ENCODE measurements at regions not wholly inside any gene's neighbourhood (a gene's known extent, or its start where the extent isn't known, plus 50 kb on each side); places are given as distances from the start of the nearest gene placed in this dataset.

DNA sequence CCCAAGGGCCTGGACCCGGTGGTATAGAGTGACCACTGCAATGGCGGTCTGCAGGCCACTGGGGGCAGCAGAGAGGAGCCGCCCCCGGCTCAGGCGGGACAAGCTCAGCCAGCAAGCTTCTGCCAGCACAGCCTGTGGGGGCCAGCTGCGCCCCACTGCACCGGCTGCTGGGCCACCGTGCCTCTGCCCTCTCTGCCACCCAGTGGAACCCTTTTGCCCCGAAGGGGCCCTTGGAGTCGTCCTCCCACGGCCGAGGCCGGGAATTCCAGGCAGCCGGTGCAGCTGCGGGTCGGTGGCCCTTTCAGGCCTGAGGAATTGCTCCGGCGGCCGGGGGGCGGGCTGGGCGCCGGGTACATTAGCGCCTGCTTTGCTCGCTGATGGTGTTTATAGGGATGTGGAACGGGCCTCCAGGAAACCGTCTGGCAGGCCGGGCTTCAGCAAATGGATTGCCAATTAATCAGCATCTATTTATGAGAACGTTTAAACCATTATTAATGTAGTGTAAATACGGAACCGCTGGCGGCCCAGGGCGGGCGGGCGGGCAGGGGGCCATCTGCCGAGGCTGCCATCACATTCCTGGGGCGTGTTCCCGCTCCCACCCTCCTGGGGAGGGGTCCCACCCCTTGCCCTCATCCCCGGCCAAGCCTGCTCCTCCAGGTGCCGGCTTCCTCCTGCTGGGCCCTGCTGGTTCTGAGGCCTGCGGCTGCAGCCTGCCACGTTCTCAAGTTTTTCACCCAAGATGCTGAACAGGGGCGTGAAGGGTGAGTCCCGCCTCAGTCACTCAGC, 127.4 kb downstream of the BARX1 start:
- H3K4me3 ChIP-seq = peak overlapping the region; percentile 11 to 57 (median 35)
- intact Hi-C loops (cut with DNase I; ENCODE audit: low total_unique reads) = no loop called here
- DNase-seq (ENCODE audit: low spot score in 2 of 2) = no peak
- no peaks in the 10 kb centered on the region for H3K36me3 ChIP-seq
- peaks cover 0 to 26% of the 10 kb centered on the region in 2 donors for H3K27me3 ChIP-seq
- H3K27ac ChIP-seq = no peak overlapping the region
- H3K9me3 ChIP-seq = peaks cover 7 to 12% of the 10 kb centered on the region in 2 donors
- no peaks in the 10 kb centered on the region for H3K4me1 ChIP-seq
- TF ChIP-seq POLR2A (IDR thresholded peaks at IDR 0.05) (no peak), CTCF (IDR thresholded peaks at IDR 0.05) (peak in 2 of 3 donors; percentile 51 to 61)

DNA sequence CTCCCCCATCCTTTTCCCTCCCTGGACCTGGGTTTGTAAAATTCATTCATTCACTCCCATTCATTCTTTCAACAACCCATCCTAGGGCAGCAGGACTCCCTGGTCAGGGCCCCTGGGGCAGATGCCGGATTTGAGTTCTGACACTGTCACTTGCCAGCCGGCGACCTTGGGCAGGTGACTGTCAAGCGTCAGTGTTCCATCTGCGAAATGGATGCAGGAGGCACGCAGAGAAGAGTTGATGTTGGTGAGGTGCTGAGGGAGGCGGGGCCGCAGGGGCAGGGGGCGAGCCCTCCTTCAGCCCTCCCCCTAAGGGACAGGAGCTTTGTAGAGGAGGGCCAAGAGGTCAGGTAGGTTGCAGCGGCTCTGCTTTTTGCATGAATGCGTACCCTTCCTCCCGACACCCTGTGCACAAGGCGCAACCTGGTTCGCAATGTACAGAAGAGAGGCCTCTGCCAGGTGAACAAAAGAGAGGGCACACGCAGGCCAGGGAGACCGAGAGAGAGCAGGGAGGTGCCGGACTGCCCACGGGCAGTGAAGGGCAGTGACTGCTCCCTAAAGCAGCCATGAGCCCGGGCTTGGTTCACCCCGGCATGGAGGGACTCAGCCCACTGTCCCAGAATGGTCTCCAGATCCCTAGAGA, 128.1 kb downstream of the BARX1 start:
- DNase-seq (ENCODE audit: low spot score in 2 of 2) = no peak
- H3K4me3 ChIP-seq = peak overlapping the region in 1 of 3 donors; percentile 57
- intact Hi-C loops (cut with DNase I; ENCODE audit: low total_unique reads) = no loop called here

GRCh38 chr9:93826209-93826608, 128.9 kb downstream of the BARX1 start:
- H3K27ac ChIP-seq = no peak overlapping the region
- intact Hi-C loops (cut with DNase I; ENCODE audit: low total_unique reads) = no loop called here
- H3K4me3 ChIP-seq = no peak overlapping the region
- peaks cover 0 to 31% of the 10 kb centered on the region in 2 donors for H3K27me3 ChIP-seq
- peaks cover 11 to 21% of the 10 kb centered on the region in 2 donors for H3K9me3 ChIP-seq
- H3K4me1 ChIP-seq = no peaks in the 10 kb centered on the region
- no peak for DNase-seq (ENCODE audit: low spot score in 2 of 2)
- TF ChIP-seq POLR2AphosphoS5 (IDR thresholded peaks at IDR 0.05) = no peak
- TF ChIP-seq POLR2A (IDR thresholded peaks at IDR 0.05) = no peak
- TF ChIP-seq CTCF (IDR thresholded peaks at IDR 0.05) = no peak
- H3K36me3 ChIP-seq = no peaks in the 10 kb centered on the region

More for the DNA sequence above, 128.1 kb downstream of the BARX1 start:
- Histone ChIP-seq H3K27me3 (peaks cover 0 to 30% of the 10 kb centered on the region in 2 donors), H3K9me3 (peaks cover 11 to 19% of the 10 kb centered on the region in 2 donors), H3K36me3 (no peaks in the 10 kb centered on the region), H3K27ac (no peak overlapping the region), H3K4me1 (no peaks in the 10 kb centered on the region)
- TF ChIP-seq POLR2AphosphoS5 (IDR thresholded peaks at IDR 0.05) (no peak), CTCF (IDR thresholded peaks at IDR 0.05) (no peak)

- Histone ChIP-seq H3K9me3 (peaks cover 11 to 21% of the 10 kb centered on the region in 2 donors), H3K4me3 (no peak overlapping the region), H3K27ac (no peak overlapping the region), H3K27me3 (peaks cover 0 to 36% of the 10 kb centered on the region in 2 donors), H3K4me1 (no peaks in the 10 kb centered on the region), H3K36me3 (no peaks in the 10 kb centered on the region)
- intact Hi-C loops (cut with DNase I; ENCODE audit: low total_unique reads) = no loop called here
- no peak for TF ChIP-seq POLR2A (IDR thresholded peaks at IDR 0.05)
- TF ChIP-seq POLR2AphosphoS5 (IDR thresholded peaks at IDR 0.05) = no peak
- no peak for TF ChIP-seq CTCF (IDR thresholded peaks at IDR 0.05)
- DNase-seq (ENCODE audit: low spot score in 2 of 2) = no peak
Measured at GRCh38 chr9:93825348-93826115, 129.6 kb downstream of the BARX1 start.

Data from breast epithelium (tissue), 4 donors.